HepG2 (cell line): ENCODE measurements at regions not wholly inside any gene's neighbourhood (a gene's known extent, or its start where the extent isn't known, plus 50 kb on each side); places are given as distances from the start of the nearest gene placed in this dataset.

Source experiments
- ATAC-seq: fragments of 200-7000 bp; cut with Tn5 transposase; 3 replicates; pipeline ENCODE4 v1.9.1; 2020; ENCODE audit warnings: mild to moderate bottlenecking, moderate library complexity
- BruUV-seq: library from RNA; stranded (reverse); fragments of 400-500 nt; replicated peaks from 2 replicates; lab custom pipeline; 2021; lab: Mats Ljungman, UMichigan
- CTCF ChIA-PET: fragments of 300-600 bp; formaldehyde crosslinking; extraction: SDS; loops from one replicate; lab custom pipeline; 2021; ENCODE audit warnings: low total read pairs, inconsistent platforms, low intra/inter-chr PET ratio; lab: Yijun Ruan, JAX
- POLR2A ChIA-PET: fragments of 350-600 bp; sonication (Branson Sonifier 250); formaldehyde crosslinking; loops from one replicate; lab custom pipeline; 2020; ENCODE audit warnings: antibody characterized with exemption, inconsistent platforms; lab: Yijun Ruan, JAX
- DNase-seq: peaks from one replicate; pipeline ENCODE4 v3.0.0-alpha.2; 2015; ENCODE audit warnings: low spot score
- FAIRE-seq: peaks from 3 replicates; lab custom pipeline; 2011; peaks lifted over from hg19 to GRCh38; lab: Jason Lieb, UNC
- H2AFZ ChIP-seq: one replicate; pipeline ENCODE4 v1.6.1; 2011; ENCODE audit warnings: low read length, inconsistent platforms
- H3K27ac ChIP-seq: fragments of 300-600 bp; 3 replicates; pipeline ENCODE4 v1.8.0; 2011; ENCODE audit warnings: mixed run types, mild to moderate bottlenecking, mixed read lengths, low read length, inconsistent platforms; ENCODE audit not compliant: insufficient read depth; ENCODE audit errors: extremely low read length
- H3K27me3 ChIP-seq, 2 experiments: fragments of 200-600 bp in 1 of 2; 2 replicates in 1 of 2; 3 replicates in 1 of 2; pipeline versions ENCODE4 v1.6.0 to v1.8.0; 2011; ENCODE audit warnings: low read length in 2 of 2, mild to moderate bottlenecking in 2 of 2, moderate library complexity in 2 of 2, inconsistent platforms in 1 of 2; ENCODE audit not compliant: insufficient read depth in 2 of 2, control insufficient read depth in 1 of 2
- H3K36me3 ChIP-seq, 2 experiments: fragments of 200-600 bp in 1 of 2; replicated peaks in 1 of 2; 2 replicates in 1 of 2; 3 replicates in 1 of 2; pipeline versions ENCODE4 v1.5.1 to v1.8.0; 2011; ENCODE audit warnings: low read length in 2 of 2, inconsistent platforms in 1 of 2; ENCODE audit not compliant: insufficient read depth in 2 of 2, control insufficient read depth in 1 of 2
- H3K4me1 ChIP-seq: 2 replicates; pipeline ENCODE4 v1.5.1; 2012; ENCODE audit warnings: low read length, inconsistent platforms; ENCODE audit not compliant: insufficient read depth
- H3K4me2 ChIP-seq: 2 replicates; pipeline ENCODE4 v1.6.0; 2011; ENCODE audit warnings: low read depth, low read length, inconsistent platforms
- H3K4me3 ChIP-seq, 3 experiments: fragments of 200-600 bp in 1 of 3; sonication (generic), shearing (Covaris generic) in 1 of 3; replicated peaks in 1 of 3; 2 replicates each; pipeline ENCODE4 v1.5.1; 2011 to 2016; ENCODE audit warnings: low read length in 3 of 3, inconsistent platforms in 2 of 3, low read depth in 2 of 3, mild to moderate bottlenecking in 2 of 3, control low read depth in 1 of 3, mixed read lengths in 1 of 3; ENCODE audit not compliant: insufficient read depth in 1 of 3
- H3K79me2 ChIP-seq: one replicate; pipeline ENCODE4 v1.6.1; 2011; ENCODE audit warnings: low read length, inconsistent platforms; ENCODE audit not compliant: insufficient read depth
- H3K9ac ChIP-seq: 2 replicates; pipeline ENCODE4 v1.6.0; 2011; ENCODE audit warnings: mild to moderate bottlenecking, low read depth, low read length, inconsistent platforms; ENCODE audit not compliant: insufficient read depth
- H3K9me3 ChIP-seq: 2 replicates; pipeline ENCODE4 v1.5.1; 2012; ENCODE audit warnings: mild to moderate bottlenecking, low read length
- H4K20me1 ChIP-seq: 2 replicates; pipeline ENCODE4 v1.6.0; 2011; ENCODE audit warnings: inconsistent platforms, mild to moderate bottlenecking, low read length, moderate library complexity; ENCODE audit not compliant: insufficient read depth
- CHD2 ChIP-seq: IDR thresholded peaks from 2 replicates; pipeline ENCODE4 v1.6.1; 2011; ENCODE audit warnings: low read depth, low read length, improper control_type of control experiment
- DNMT1 ChIP-seq: sonication (generic); formaldehyde crosslinking; IDR thresholded peaks from 2 replicates; pipeline ENCODE4 v1.5.1; 2020; ENCODE audit warnings: mild to moderate bottlenecking, missing genetic modification reagents
- E2F5 ChIP-seq: sonication (generic); formaldehyde crosslinking; conservative IDR thresholded peaks from 2 replicates; pipeline ENCODE4 v1.4.0; 2020; ENCODE audit warnings: missing genetic modification reagents
- FOXK2 ChIP-seq: fragments of 450-650 bp; IDR thresholded peaks from 2 replicates; pipeline ENCODE4 v1.6.1; 2016
- ISL2 ChIP-seq: sonication (generic); formaldehyde crosslinking; IDR thresholded peaks from 2 replicates; pipeline ENCODE4 v1.5.0; 2020; ENCODE audit warnings: missing genetic modification reagents
- NFE2L2 ChIP-seq: fragments of 150-350 bp; IDR thresholded peaks from 2 replicates; pipeline ENCODE4 v1.6.1; 2014; ENCODE audit warnings: low read length
- SNAPC2 ChIP-seq: sonication (generic); formaldehyde crosslinking; IDR thresholded peaks from 2 replicates; pipeline ENCODE4 v1.8.1; 2022; ENCODE audit warnings: mild to moderate bottlenecking, missing genetic modification reagents
- SRSF9 ChIP-seq: fragments of 200-400 bp; formaldehyde crosslinking; IDR thresholded peaks from 2 replicates; pipeline ENCODE4 v1.6.1; 2018; ENCODE audit warnings: borderline replicate concordance, mild to moderate bottlenecking, low read depth, low read length; ENCODE audit not compliant: insufficient read depth, poor library complexity, severe bottlenecking
- ZBTB39 ChIP-seq: sonication (generic); formaldehyde crosslinking; IDR thresholded peaks from 2 replicates; pipeline ENCODE4 v1.5.0; 2020; ENCODE audit warnings: missing genetic modification reagents
- ZNF609 ChIP-seq: sonication (generic); formaldehyde crosslinking; IDR thresholded peaks from 2 replicates; pipeline ENCODE4 v1.4.0; 2020; ENCODE audit warnings: mild to moderate bottlenecking, missing genetic modification reagents, borderline replicate concordance
- ZNF772 ChIP-seq: sonication (generic); formaldehyde crosslinking; IDR thresholded peaks from 2 replicates; pipeline ENCODE4 v1.5.0; 2020; ENCODE audit warnings: mild to moderate bottlenecking, missing genetic modification reagents
- ZSCAN30 ChIP-seq: sonication (generic); formaldehyde crosslinking; IDR thresholded peaks from 2 replicates; pipeline ENCODE4 v1.5.0; 2020; ENCODE audit warnings: mild to moderate bottlenecking, missing genetic modification reagents
- WGBS: methylation state at CpG from one replicate; pipeline ENCODE4 v1.1.6; 2017; ENCODE audit warnings: low lambda C conversion rate; 5-methylcytosine and 5-hydroxymethylcytosine counted together
- in situ Hi-C: cut with HindIII; loops from 2 replicates; pipeline ENCODE4 v1.10.0; 2017; ENCODE audit warnings: low pct_unique_long_range_greater_than_20kb; ENCODE audit not compliant: extremely low pct_ligation_motif_present
- intact Hi-C: fragments of 100-400 bp; cut with micrococcal nuclease; formaldehyde crosslinking; loops from one replicate; pipeline ENCODE4 v1.10.0; 2022; ENCODE audit not compliant: unreplicated experiment

GRCh38 chr12:82144505-82144904 is 213.7 kb downstream of the CCDC59 start:
- ChIA-PET POLR2A (no interaction called here), CTCF (no interaction called here)
- Histone ChIP-seq H3K27me3 (no peaks in the 10 kb centered on the region), H3K36me3 (no peaks in the 10 kb centered on the region), H3K9me3 (peaks cover 25% of the 10 kb centered on the region; the same call in 1 of the 2 replicates), H3K9ac (no peak overlapping the region), H3K79me2 (no peaks in the 10 kb centered on the region), H3K4me3 (no peak overlapping the region), H4K20me1 (no peaks in the 10 kb centered on the region), H2AFZ (no peak overlapping the region), H3K4me1 (no peaks in the 10 kb centered on the region), H3K4me2 (no peak overlapping the region), H3K27ac (no peak overlapping the region)
- ATAC-seq, result no peak
- no TSS peak for BruUV-seq
- FAIRE-seq, result no peak
- DNase-seq, result no peak
- TF ChIP-seq ISL2, result no peak
- no peak for TF ChIP-seq ZNF609
- TF ChIP-seq E2F5 (CRISPR knock-in tag), result no peak
- no peak for TF ChIP-seq ZBTB39
- TF ChIP-seq ZSCAN30 (CRISPR knock-in tag), result no peak
- TF ChIP-seq DNMT1 (CRISPR knock-in tag), result no peak
- TF ChIP-seq SRSF9, result no peak
- TF ChIP-seq FOXK2, result no peak
- TF ChIP-seq SNAPC2, result no peak
- no peak for TF ChIP-seq NFE2L2
- TF ChIP-seq CHD2, result no peak
- TF ChIP-seq ZNF772 (CRISPR knock-in tag), result no peak
- in situ Hi-C loops, result no loop called here
- intact Hi-C loops, result no loop called here
- WGBS, result 0% methylated on average over 1 of the region's 1 CpG
